ENCODE measurements at regions not wholly inside any gene's neighbourhood (a gene's known extent, or its start where the extent isn't known, plus 50 kb on each side); places are given as distances from the start of the nearest gene placed in this dataset.

DNA sequence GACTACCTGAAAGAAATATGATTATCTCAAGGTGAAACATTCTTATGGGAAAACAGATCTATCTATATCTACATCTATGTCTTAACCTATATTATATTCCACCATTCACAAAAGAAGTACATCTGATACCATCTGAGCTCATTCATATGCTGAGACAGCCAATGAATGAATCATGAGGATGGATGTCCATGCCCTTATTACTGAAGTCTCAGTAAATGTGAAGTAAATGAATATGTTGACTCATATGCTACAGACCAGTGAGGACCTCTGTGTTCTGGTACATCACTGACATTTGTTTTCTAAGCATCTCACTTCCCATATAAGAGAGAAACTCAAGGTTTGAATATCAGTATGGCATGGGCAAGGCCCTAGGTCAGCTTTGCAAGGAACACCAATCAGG, 311.2 kb upstream of the TMC3 start:
- TF ChIP-seq CTCF (conservative IDR thresholded peaks at IDR 0.05) = no peak
- no peak for TF ChIP-seq ZFX (IDR thresholded peaks at IDR 0.05)

Measured in C4-2B (cell line).